CD4-positive, alpha-beta T cell (primary cell): ENCODE measurements at regions not wholly inside any gene's neighbourhood (a gene's known extent, or its start where the extent isn't known, plus 50 kb on each side); places are given as distances from the start of the nearest gene placed in this dataset.

ENCODE experiments used
- ATAC-seq: fragments of 200-7000 bp; cut with Tn5 transposase; one replicate; pipeline ENCODE4 v1.10.0; 2022; ENCODE audit warnings: mild to moderate bottlenecking; ENCODE audit not compliant: poor library complexity
- CTCF ChIA-PET: fragments of 350-600 bp; sonication (Branson Sonifier 250); formaldehyde crosslinking; loops from one replicate; lab custom pipeline; 2021; ENCODE audit warnings: antibody characterized with exemption, inconsistent platforms; lab: Charles Lee
- POLR2A ChIA-PET: fragments of 350-600 bp; sonication (Branson Sonifier 250); formaldehyde crosslinking; loops from one replicate; lab custom pipeline; 2021; ENCODE audit warnings: antibody characterized with exemption, inconsistent platforms; lab: Charles Lee
- DNase-seq, 14 experiments: peaks; one replicate each; pipeline ENCODE4 v3.0.0-alpha.2; 2013 to 2020; ENCODE audit warnings: mixed read lengths in 2 of 14
- H3K27ac ChIP-seq, 2 donors: one replicate each; pipeline versions ENCODE4 v1.5.1 to v1.7.0; 2013; ENCODE audit warnings: low read length in 2 of 2, low read depth in 1 of 2, mild to moderate bottlenecking in 1 of 2
- H3K27me3 ChIP-seq, 2 experiments: 1 replicate in 1 of 2; 2 replicates in 1 of 2; pipeline versions ENCODE4 v1.6.1 to v1.7.0; 2013; ENCODE audit warnings: low read length in 2 of 2, control low read depth in 1 of 2, mild to moderate bottlenecking in 1 of 2, moderate library complexity in 1 of 2; ENCODE audit not compliant: insufficient read depth in 2 of 2, control insufficient read depth in 1 of 2
- H3K36me3 ChIP-seq: one replicate; pipeline ENCODE4 v1.6.1; 2013; ENCODE audit warnings: low read length, control low read depth; ENCODE audit not compliant: insufficient read depth
- H3K4me1 ChIP-seq: one replicate; pipeline ENCODE4 v1.6.1; 2013; ENCODE audit warnings: low read length, control low read depth; ENCODE audit not compliant: insufficient read depth
- H3K4me3 ChIP-seq: one replicate; pipeline ENCODE4 v1.5.1; 2013; ENCODE audit warnings: mild to moderate bottlenecking, low read length, moderate library complexity
- H3K9me3 ChIP-seq, 2 experiments: 1 replicate in 1 of 2; 2 replicates in 1 of 2; pipeline versions ENCODE4 v1.6.1 to v1.7.0; 2013; ENCODE audit warnings: low read length in 2 of 2, mild to moderate bottlenecking in 2 of 2, control low read depth in 1 of 2, moderate library complexity in 1 of 2; ENCODE audit not compliant: control insufficient read depth in 1 of 2, insufficient read depth in 1 of 2
- H3K27ac Mint-ChIP-seq: one replicate; pipeline ENCODE4 v1.8.0; 2020; ENCODE audit warnings: mixed read lengths
- H3K27me3 Mint-ChIP-seq: one replicate; pipeline ENCODE4 v1.8.0; 2021; ENCODE audit warnings: mixed read lengths
- H3K36me3 Mint-ChIP-seq: one replicate; pipeline ENCODE4 v1.8.0; 2021; ENCODE audit warnings: low read depth, mixed read lengths
- H3K4me1 Mint-ChIP-seq: one replicate; pipeline ENCODE4 v1.8.0; 2021; ENCODE audit warnings: low read depth, mixed read lengths
- H3K4me3 Mint-ChIP-seq: one replicate; pipeline ENCODE4 v1.8.0; 2020; ENCODE audit warnings: mild to moderate bottlenecking, mixed read lengths
- H3K9me3 Mint-ChIP-seq: one replicate; pipeline ENCODE4 v1.8.0; 2020; ENCODE audit warnings: mixed read lengths
- intact Hi-C, 2 experiments: fragments of 100-400 bp; cut with DNase I in 1 of 2; cut with micrococcal nuclease in 1 of 2; formaldehyde crosslinking; loops; one replicate each; pipeline versions ENCODE4 v1.15.1 to v1.9.0; 2023 to 2025; cut with DNase I, micrococcal nuclease
- TF ChIP-seq, protein P1 (sequence below): fragments of 200-600 bp; IDR thresholded peaks from one replicate; pipeline ENCODE4 v1.8.0; 2022; ENCODE audit warnings: antibody characterized with exemption, mild to moderate bottlenecking

DNA sequence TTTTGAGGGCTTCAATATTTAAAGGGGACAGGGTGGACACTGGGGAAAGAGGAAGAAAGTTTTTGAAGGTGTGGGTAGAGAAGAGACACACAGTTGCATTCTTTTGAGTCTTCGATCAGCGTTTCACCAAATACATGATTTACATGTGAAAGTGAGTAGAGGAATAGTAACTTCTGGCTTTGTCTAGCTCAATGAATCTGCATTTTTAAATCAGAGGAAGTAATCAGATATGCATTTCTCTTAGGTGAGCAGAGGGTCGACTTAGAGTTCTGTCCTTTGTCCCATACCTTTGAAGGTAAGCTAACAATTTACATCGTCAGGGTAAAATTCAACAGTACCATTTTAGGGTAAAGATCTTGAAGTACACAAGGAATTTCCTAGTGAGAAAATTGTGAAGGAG lies 406.4 kb upstream of the ZNF462 start:
- Histone ChIP-seq H3K36me3 (no peaks in the 10 kb centered on the region), H3K27ac (no peak overlapping the region), H3K4me1 (no peaks in the 10 kb centered on the region), H3K4me3 (no peak overlapping the region), H3K9me3 (peaks cover 0 to 5% of the 10 kb centered on the region in 2 experiments), H3K27me3 (no peaks in the 10 kb centered on the region)
- ChIA-PET POLR2A (no interaction called here), CTCF (no interaction called here)
- ATAC-seq (no peak), DNase-seq (no peak)
- TF ChIP-seq, protein P1, sequence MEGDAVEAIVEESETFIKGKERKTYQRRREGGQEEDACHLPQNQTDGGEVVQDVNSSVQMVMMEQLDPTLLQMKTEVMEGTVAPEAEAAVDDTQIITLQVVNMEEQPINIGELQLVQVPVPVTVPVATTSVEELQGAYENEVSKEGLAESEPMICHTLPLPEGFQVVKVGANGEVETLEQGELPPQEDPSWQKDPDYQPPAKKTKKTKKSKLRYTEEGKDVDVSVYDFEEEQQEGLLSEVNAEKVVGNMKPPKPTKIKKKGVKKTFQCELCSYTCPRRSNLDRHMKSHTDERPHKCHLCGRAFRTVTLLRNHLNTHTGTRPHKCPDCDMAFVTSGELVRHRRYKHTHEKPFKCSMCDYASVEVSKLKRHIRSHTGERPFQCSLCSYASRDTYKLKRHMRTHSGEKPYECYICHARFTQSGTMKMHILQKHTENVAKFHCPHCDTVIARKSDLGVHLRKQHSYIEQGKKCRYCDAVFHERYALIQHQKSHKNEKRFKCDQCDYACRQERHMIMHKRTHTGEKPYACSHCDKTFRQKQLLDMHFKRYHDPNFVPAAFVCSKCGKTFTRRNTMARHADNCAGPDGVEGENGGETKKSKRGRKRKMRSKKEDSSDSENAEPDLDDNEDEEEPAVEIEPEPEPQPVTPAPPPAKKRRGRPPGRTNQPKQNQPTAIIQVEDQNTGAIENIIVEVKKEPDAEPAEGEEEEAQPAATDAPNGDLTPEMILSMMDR = no peak
- Mint-ChIP-seq H3K27ac (no peak overlapping the region), H3K4me1 (no peaks in the 10 kb centered on the region), H3K4me3 (no peak overlapping the region), H3K9me3 (peaks cover 6% of the 10 kb centered on the region), H3K27me3 (no peaks in the 10 kb centered on the region), H3K36me3 (no peaks in the 10 kb centered on the region)
- intact Hi-C loops = no loop called here

DNA sequence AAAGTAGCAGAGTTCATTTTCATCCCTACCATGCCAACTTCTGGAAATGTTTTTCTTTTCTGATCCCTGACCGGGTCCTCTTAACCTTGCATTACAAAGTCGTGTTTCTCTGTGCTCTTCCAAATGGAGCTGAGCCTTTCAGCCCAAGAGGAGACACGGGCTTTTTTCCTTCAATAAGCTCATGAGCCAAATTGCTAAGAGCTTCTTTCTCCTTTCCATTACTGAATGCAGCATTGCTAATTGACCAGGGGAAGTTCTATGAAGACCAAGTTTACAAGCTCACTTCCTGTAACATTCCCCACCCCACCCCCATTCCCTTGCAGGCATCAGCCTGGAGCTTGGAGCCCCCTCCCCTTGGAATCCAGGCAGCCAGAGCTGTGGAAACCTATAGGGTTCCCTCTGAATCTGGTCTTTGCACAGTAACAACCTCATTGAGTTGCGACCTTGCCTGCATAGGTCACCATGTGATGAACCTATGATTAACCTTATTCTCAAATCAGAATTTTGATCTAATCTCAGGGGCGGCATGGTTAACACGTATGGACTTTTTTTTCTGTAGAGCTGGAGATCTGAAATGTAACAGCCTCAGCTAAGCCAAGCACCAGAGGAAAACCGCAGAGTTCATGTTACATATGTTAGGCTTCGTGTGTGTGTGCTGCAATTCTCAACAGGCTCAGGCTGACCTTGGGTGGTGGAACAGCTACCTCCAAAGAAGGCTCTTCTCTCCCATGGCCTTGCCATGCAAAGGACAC lies 395.7 kb upstream of the ZNF462 start:
- Histone ChIP-seq H3K4me3 (no peak overlapping the region), H3K27me3 (no peaks in the 10 kb centered on the region), H3K36me3 (no peaks in the 10 kb centered on the region), H3K27ac (no peak overlapping the region), H3K4me1 (no peaks in the 10 kb centered on the region), H3K9me3 (no peaks in the 10 kb centered on the region)
- ATAC-seq (no peak), DNase-seq (no peak)
- CTCF ChIA-PET = no interaction called here
- peaks cover 18% of the 10 kb centered on the region for H3K9me3 Mint-ChIP-seq
- no peaks in the 10 kb centered on the region for H3K4me1 Mint-ChIP-seq
- H3K27ac Mint-ChIP-seq = no peak overlapping the region
- TF ChIP-seq, protein P1 = no peak
- no peaks in the 10 kb centered on the region for H3K27me3 Mint-ChIP-seq
- H3K4me3 Mint-ChIP-seq = no peak overlapping the region
- intact Hi-C loops = no loop called here
- POLR2A ChIA-PET = no interaction called here
- H3K36me3 Mint-ChIP-seq = no peaks in the 10 kb centered on the region

DNA sequence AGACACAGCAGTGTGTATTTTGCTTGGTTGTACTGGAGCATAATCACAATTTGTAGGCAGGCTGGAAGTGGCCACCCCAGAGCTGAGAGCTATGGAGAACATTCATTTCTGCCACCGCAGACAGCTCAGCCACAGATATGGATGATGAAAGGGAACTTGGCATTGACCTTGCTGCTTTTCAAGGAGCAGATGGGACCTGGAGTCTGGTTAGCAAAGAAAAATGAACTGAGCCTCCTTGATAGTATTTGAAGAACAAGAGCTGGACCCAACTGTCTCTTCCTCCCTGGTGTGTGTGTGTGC lies 395.2 kb upstream of the ZNF462 start:
- Mint-ChIP-seq H3K27me3 (no peaks in the 10 kb centered on the region), H3K4me1 (no peaks in the 10 kb centered on the region), H3K4me3 (no peak overlapping the region), H3K27ac (no peak overlapping the region), H3K9me3 (peaks cover 17% of the 10 kb centered on the region), H3K36me3 (no peaks in the 10 kb centered on the region)
- Histone ChIP-seq H3K36me3 (no peaks in the 10 kb centered on the region), H3K4me1 (no peaks in the 10 kb centered on the region), H3K27ac (no peak overlapping the region), H3K4me3 (no peak overlapping the region), H3K27me3 (no peaks in the 10 kb centered on the region), H3K9me3 (no peaks in the 10 kb centered on the region)
- ATAC-seq (no peak), DNase-seq (no peak)
- intact Hi-C loops = no loop called here
- TF ChIP-seq, protein P1 = no peak
- ChIA-PET CTCF (no interaction called here), POLR2A (no interaction called here)
